ENCODE measurements at regions not wholly inside any gene's neighbourhood (a gene's known extent, or its start where the extent isn't known, plus 50 kb on each side); places are given as distances from the start of the nearest gene placed in this dataset.

DNA sequence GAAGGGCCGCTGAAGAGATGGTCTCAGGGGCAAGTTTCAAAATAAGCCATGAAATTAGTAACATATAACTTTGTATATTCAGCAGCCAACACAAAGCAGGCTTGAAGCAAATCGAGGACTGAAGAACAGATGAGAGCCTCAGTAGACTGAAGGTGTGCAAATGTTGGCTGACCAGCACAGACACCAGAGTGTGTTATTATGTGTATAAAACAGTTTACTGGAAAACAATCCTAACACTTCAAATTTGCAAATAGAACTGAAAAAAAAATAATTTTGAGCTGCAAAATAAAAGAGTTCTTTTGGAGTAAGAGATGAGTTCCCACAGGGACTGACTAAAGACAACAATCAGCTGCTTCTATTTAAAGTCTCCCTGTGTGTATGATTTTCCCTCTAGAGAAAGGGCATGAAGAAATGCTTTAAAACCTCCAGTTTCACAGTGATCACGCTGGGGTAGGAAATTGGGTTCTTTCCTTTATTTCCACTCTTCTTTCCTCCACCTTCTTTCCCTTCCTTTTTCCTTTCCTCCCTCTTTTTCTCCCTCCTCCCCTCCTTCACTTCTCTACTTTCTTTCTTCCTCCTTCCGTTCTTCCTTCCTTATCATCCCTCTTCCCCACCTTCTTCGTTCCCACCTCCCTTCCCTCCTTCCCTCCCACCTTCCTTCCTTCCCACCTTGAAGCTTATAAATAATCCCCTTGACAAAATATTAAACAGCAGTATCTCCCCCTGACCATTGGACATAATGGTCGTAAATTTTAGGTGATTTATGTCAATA lies 383.9 kb upstream of the DCN start:
- no peak for TF ChIP-seq CTCF (IDR thresholded peaks at IDR 0.05)
- TF ChIP-seq POLR2A (IDR thresholded peaks at IDR 0.05) = no peak

Data from heart left ventricle (tissue), 13 donors.